NCI-H345 treated with DMSO at 0.1 percent for 48 hours (cell line): ENCODE measurements at regions not wholly inside any gene's neighbourhood (a gene's known extent, or its start where the extent isn't known, plus 50 kb on each side); places are given as distances from the start of the nearest gene placed in this dataset.
"Not testable (repeated sequence)": the region's sequence is repeated elsewhere in the genome, so short reads cannot be mapped to it uniquely, and the experiment has no call there.

Source experiments
- DNase-seq: peaks from one replicate; lab custom pipeline; 2025; ENCODE audit not compliant: unreplicated experiment; lab: John Stamatoyannopoulos, UW

GRCh38 chr4:66750273-66750672 lies 795.0 kb downstream of the CENPC start:
- no peak for DNase-seq

- DNase-seq: not testable (repeated sequence)
These were observed 798.4 kb downstream of the CENPC start for GRCh38 chr4:66746918-66747317.

- no peak for DNase-seq
These were observed 804.2 kb downstream of the CENPC start for GRCh38 chr4:66741081-66741480.

GRCh38 chr4:66736606-66737005 lies 808.7 kb downstream of the CENPC start:
- DNase-seq: peak; percentile 56

- DNase-seq: no peak
These were observed 817.0 kb downstream of the CENPC start for GRCh38 chr4:66728280-66728679.

- not testable (repeated sequence) for DNase-seq
These were observed 832.9 kb downstream of the CENPC start for GRCh38 chr4:66712301-66712921.

- no peak for DNase-seq
These were observed 841.1 kb downstream of the CENPC start for GRCh38 chr4:66704243-66704642.

- no peak for DNase-seq
These were observed 850.6 kb downstream of the CENPC start for GRCh38 chr4:66694739-66695138.

GRCh38 chr4:66693694-66694093 lies 851.6 kb downstream of the CENPC start:
- DNase-seq: no peak

GRCh38 chr4:66691101-66691500 lies 854.2 kb downstream of the CENPC start:
- DNase-seq: no peak

- DNase-seq: peak; percentile 27
These were observed 856.6 kb downstream of the CENPC start for GRCh38 chr4:66688674-66689073.

- no peak for DNase-seq
These were observed 857.8 kb downstream of the CENPC start for GRCh38 chr4:66687459-66687858.

GRCh38 chr4:66681962-66682361 lies 863.3 kb downstream of the CENPC start:
- DNase-seq: no peak

- no peak for DNase-seq
These were observed 878.1 kb downstream of the CENPC start for GRCh38 chr4:66667249-66667648.

GRCh38 chr4:66662620-66663019 lies 882.7 kb downstream of the CENPC start:
- DNase-seq: no peak

- no peak for DNase-seq
These were observed 886.5 kb downstream of the CENPC start for GRCh38 chr4:66658809-66659208.

GRCh38 chr4:66655505-66655904 lies 889.8 kb downstream of the CENPC start:
- DNase-seq: no peak

GRCh38 chr4:66653937-66654336 lies 891.4 kb downstream of the CENPC start:
- DNase-seq: no peak

GRCh38 chr4:66649236-66649635 lies 896.1 kb downstream of the CENPC start:
- no peak for DNase-seq

GRCh38 chr4:66647926-66648325 lies 897.4 kb downstream of the CENPC start:
- no peak for DNase-seq

- no peak for DNase-seq
These were observed 897.8 kb downstream of the CENPC start for GRCh38 chr4:66647476-66647875.

- peak; percentile 15 for DNase-seq
These were observed 904.9 kb downstream of the CENPC start for GRCh38 chr4:66640233-66640990.

GRCh38 chr4:66639361-66639760 lies 905.9 kb downstream of the CENPC start:
- DNase-seq: peak; percentile 33
